ENCODE measurements at regions not wholly inside any gene's neighbourhood (a gene's known extent, or its start where the extent isn't known, plus 50 kb on each side); places are given as distances from the start of the nearest gene placed in this dataset.

- no peak for DNase-seq (ENCODE audit: low read depth)
- no peak overlapping the region for H3K4me3 ChIP-seq (ENCODE audit: low read depth, low read length)
- in situ Hi-C loops (cut with HindIII; ENCODE audit: low sequenced_read_pairs), result no loop called here
- TF ChIP-seq, protein P1, sequence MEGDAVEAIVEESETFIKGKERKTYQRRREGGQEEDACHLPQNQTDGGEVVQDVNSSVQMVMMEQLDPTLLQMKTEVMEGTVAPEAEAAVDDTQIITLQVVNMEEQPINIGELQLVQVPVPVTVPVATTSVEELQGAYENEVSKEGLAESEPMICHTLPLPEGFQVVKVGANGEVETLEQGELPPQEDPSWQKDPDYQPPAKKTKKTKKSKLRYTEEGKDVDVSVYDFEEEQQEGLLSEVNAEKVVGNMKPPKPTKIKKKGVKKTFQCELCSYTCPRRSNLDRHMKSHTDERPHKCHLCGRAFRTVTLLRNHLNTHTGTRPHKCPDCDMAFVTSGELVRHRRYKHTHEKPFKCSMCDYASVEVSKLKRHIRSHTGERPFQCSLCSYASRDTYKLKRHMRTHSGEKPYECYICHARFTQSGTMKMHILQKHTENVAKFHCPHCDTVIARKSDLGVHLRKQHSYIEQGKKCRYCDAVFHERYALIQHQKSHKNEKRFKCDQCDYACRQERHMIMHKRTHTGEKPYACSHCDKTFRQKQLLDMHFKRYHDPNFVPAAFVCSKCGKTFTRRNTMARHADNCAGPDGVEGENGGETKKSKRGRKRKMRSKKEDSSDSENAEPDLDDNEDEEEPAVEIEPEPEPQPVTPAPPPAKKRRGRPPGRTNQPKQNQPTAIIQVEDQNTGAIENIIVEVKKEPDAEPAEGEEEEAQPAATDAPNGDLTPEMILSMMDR (IDR thresholded peaks at IDR 0.05; ENCODE audit: low read depth, low read length, missing control alignments), result no peak
Measured at GRCh38 chr15:91520850-91521249, 332.7 kb upstream of the SLCO3A1 start.

- TF ChIP-seq, protein P1 (IDR thresholded peaks at IDR 0.05; ENCODE audit: low read depth, low read length, missing control alignments), result no peak
- no peak for DNase-seq (ENCODE audit: low read depth)
- H3K4me3 ChIP-seq (ENCODE audit: low read depth, low read length), result no peak overlapping the region
- in situ Hi-C loops (cut with HindIII; ENCODE audit: low sequenced_read_pairs), result no loop called here
Measured at GRCh38 chr15:91521548-91521947, 332.0 kb upstream of the SLCO3A1 start.

DNA sequence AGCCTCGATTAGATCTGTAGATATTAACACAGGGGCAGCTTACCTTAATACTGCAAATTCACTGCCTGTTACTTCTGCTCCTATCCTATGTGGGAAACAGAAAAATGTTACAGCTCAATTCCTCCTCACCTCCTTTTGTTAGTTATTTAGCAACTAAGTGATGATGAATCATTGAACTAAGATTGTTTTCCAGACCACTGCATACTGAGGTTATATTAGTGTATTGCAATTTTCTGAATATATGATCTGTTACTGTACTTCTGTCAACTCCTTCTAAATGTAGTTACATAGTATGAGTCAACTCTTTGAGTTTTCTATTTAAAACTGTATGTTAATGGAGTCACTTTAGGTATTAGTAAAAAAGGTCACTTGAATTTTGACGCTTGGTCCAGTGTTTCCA lies 331.5 kb upstream of the SLCO3A1 start:
- TF ChIP-seq, protein P1 (IDR thresholded peaks at IDR 0.05; ENCODE audit: low read depth, low read length, missing control alignments), result no peak
- in situ Hi-C loops (cut with HindIII; ENCODE audit: low sequenced_read_pairs), result no loop called here
- peak; percentile 36 for DNase-seq (ENCODE audit: low read depth)

DNA sequence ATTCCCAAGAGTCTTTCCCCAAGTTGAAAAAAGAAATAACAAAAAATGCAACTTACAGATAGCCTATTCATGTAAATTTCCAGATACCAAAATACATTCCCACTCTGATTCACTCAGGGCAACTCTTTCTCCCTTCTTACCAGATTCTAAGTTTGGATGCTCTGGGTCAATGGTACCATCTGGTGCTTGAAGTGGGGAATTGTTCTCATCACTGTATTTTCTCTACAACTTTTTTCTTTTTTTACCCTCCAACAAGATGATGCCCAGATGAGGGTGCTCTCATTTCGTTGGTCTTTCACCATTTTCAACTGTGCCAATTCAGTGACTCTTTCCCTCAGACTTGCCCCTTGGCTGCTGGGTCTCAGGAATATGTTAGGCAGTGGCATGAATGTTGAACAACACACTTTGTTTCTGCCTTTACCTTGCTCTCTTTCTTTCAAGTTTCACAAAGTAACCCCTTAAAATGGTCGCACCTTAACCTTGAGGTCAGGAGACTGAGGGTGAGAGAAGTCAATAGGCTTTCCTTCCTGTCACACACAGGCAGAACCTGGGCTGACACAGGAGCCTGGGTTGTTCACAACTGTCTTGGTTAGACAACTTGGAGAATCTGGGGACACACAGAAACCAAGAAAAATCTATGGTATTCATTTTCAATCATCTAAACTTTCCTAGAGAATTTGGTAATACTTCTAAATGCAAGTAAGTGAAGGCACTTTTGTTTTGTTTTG lies 330.7 kb upstream of the SLCO3A1 start:
- in situ Hi-C loops (cut with HindIII; ENCODE audit: low sequenced_read_pairs), result no loop called here
- DNase-seq (ENCODE audit: low read depth), result peak; percentile 23
- H3K4me3 ChIP-seq (ENCODE audit: low read depth, low read length), result no peak overlapping the region
- TF ChIP-seq, protein P1 (IDR thresholded peaks at IDR 0.05; ENCODE audit: low read depth, low read length, missing control alignments), result peak; percentile 48

More for the DNA sequence above, 331.5 kb upstream of the SLCO3A1 start:
- H3K4me3 ChIP-seq (ENCODE audit: low read depth, low read length), result no peak overlapping the region

DNA sequence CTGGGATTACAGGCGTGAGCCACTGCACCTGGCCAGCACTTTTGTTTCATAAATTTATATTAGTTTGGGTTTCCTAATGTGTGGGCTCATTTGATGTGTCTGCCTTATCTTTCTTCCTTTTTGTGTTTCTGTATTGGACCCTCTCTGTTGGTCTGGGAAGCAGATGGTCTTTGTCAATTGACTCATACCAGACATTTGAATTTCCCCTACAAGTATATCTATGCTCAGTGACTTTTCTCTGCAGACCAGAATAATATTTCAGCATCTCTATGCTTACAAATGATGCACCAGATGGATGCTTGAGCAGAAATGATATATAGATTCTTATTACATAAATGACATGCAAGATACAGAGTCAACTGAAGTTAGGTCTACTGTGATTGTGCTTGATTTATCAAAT lies 329.9 kb upstream of the SLCO3A1 start:
- TF ChIP-seq, protein P1 (IDR thresholded peaks at IDR 0.05; ENCODE audit: low read depth, low read length, missing control alignments), result no peak
- in situ Hi-C loops (cut with HindIII; ENCODE audit: low sequenced_read_pairs), result no loop called here

DNA sequence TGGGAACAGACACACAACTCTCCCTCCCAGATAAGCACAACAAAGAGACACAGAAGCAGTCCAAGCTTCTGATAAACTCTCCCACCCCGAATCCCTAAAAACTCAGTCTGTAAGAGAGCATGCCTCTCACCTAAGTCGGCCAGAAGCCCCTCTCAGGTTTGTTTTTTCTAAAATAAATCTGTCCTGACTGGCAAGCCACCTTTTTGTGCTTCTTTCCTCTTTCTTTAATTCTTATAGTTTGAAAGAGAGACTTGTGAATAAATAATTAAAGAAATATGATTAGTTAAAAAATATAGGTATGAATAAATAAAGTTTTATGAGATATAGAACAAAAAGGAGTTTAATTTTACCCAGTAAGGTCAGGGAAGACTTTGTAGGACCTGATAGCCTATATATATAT lies 329.0 kb upstream of the SLCO3A1 start:
- H3K4me3 ChIP-seq (ENCODE audit: low read depth, low read length), result no peak overlapping the region
- TF ChIP-seq, protein P1 (IDR thresholded peaks at IDR 0.05; ENCODE audit: low read depth, low read length, missing control alignments), result no peak
- DNase-seq (ENCODE audit: low read depth), result no peak
- in situ Hi-C loops (cut with HindIII; ENCODE audit: low sequenced_read_pairs), result no loop called here

More for the DNA sequence above, 329.9 kb upstream of the SLCO3A1 start:
- no peak overlapping the region for H3K4me3 ChIP-seq (ENCODE audit: low read depth, low read length)
- DNase-seq (ENCODE audit: low read depth), result no peak
